Ascending aorta (tissue), 2 donors: ENCODE measurements at regions not wholly inside any gene's neighbourhood (a gene's known extent, or its start where the extent isn't known, plus 50 kb on each side); places are given as distances from the start of the nearest gene placed in this dataset.
"Not testable (repeated sequence)": the region's sequence is repeated elsewhere in the genome, so short reads cannot be mapped to it uniquely, and the experiment has no call there.

Experiments used
- DNase-seq, 2 donors: peaks; one replicate each; pipeline ENCODE4 v3.0.0-alpha.2; 2019; ENCODE audit warnings: low spot score in 2 of 2
- H3K27ac ChIP-seq, 2 donors: fragments of 200-600 bp; sonication (generic); one replicate each; pipeline ENCODE4 v1.5.1; 2016 to 2017; ENCODE audit warnings: mild to moderate bottlenecking in 1 of 2
- H3K27me3 ChIP-seq: fragments of 200-600 bp; sonication (generic); one replicate; pipeline ENCODE4 v1.5.1; 2017
- H3K36me3 ChIP-seq, 2 donors: fragments of 200-600 bp; sonication (generic); one replicate each; pipeline ENCODE4 v1.5.1; 2016
- H3K4me1 ChIP-seq, 2 donors: fragments of 200-600 bp; sonication (generic); one replicate each; pipeline ENCODE4 v1.5.1; 2016 to 2017; ENCODE audit warnings: mild to moderate bottlenecking in 1 of 2
- H3K4me3 ChIP-seq, 2 donors: fragments of 200-600 bp; sonication (generic); one replicate each; pipeline ENCODE4 v1.5.1; 2016 to 2017; ENCODE audit warnings: mild to moderate bottlenecking in 1 of 2
- H3K9me3 ChIP-seq, 2 donors: fragments of 200-600 bp; sonication (generic); one replicate each; pipeline ENCODE4 v1.5.1; 2016
- CTCF ChIP-seq, 3 experiments: fragments of 200-600 bp in 2 of 3; fragments of 450-650 bp in 1 of 3; sonication (generic) in 2 of 3; IDR thresholded peaks; one replicate each; pipeline ENCODE4 v1.5.1; 2016 to 2019; ENCODE audit warnings: antibody characterized with exemption in 3 of 3, mild to moderate bottlenecking in 1 of 3, moderate library complexity in 1 of 3
- intact Hi-C: fragments of 100-400 bp; cut with DNase I; formaldehyde crosslinking; loops from one replicate; pipeline ENCODE4 v1.15.1; 2023

- H3K27ac ChIP-seq, intact Hi-C loops, H3K36me3 ChIP-seq, H3K4me1 ChIP-seq, H3K4me3 ChIP-seq, H3K27me3 ChIP-seq, DNase-seq: not testable (repeated sequence)
- peaks cover 4 to 13% of the 10 kb centered on the region in 2 donors for H3K9me3 ChIP-seq
These were observed 97.5 kb downstream of the ZNF664 start for GRCh38 chr12:124070394-124071074.

- no peak for TF ChIP-seq CTCF (IDR thresholded peaks at IDR 0.05)
- Histone ChIP-seq H3K36me3 (no peaks in the 10 kb centered on the region), H3K27ac (no peak overlapping the region), H3K4me1 (no peaks in the 10 kb centered on the region), H3K9me3 (peaks cover 4 to 13% of the 10 kb centered on the region in 2 donors), H3K4me3 (no peak overlapping the region), H3K27me3 (no peaks in the 10 kb centered on the region)
- intact Hi-C loops, result no loop called here
- no peak for DNase-seq
These were observed 98.0 kb downstream of the ZNF664 start for GRCh38 chr12:124071075-124071443.

GRCh38 chr12:124073356-124074035 lies 100.5 kb downstream of the ZNF664 start:
- no peaks in the 10 kb centered on the region for H3K27me3 ChIP-seq
- no peak for TF ChIP-seq CTCF (IDR thresholded peaks at IDR 0.05)
- H3K4me3 ChIP-seq, result no peak overlapping the region
- no peaks in the 10 kb centered on the region for H3K9me3 ChIP-seq
- no peaks in the 10 kb centered on the region for H3K36me3 ChIP-seq
- no peak overlapping the region for H3K27ac ChIP-seq
- intact Hi-C loops, result no loop called here
- DNase-seq, result no peak
- H3K4me1 ChIP-seq, result no peaks in the 10 kb centered on the region

- H3K4me3 ChIP-seq, result no peak overlapping the region
- TF ChIP-seq CTCF (IDR thresholded peaks at IDR 0.05), result no peak
- no peaks in the 10 kb centered on the region for H3K9me3 ChIP-seq
- no peaks in the 10 kb centered on the region for H3K27me3 ChIP-seq
- H3K36me3 ChIP-seq, result no peaks in the 10 kb centered on the region
- H3K27ac ChIP-seq, result no peak overlapping the region
- H3K4me1 ChIP-seq, result no peaks in the 10 kb centered on the region
- no peak for DNase-seq
- intact Hi-C loops, result no loop called here
These were observed 102.8 kb downstream of the ZNF664 start for GRCh38 chr12:124075841-124076240.

- Histone ChIP-seq H3K4me1 (no peaks in the 10 kb centered on the region), H3K36me3 (no peaks in the 10 kb centered on the region), H3K27me3 (no peaks in the 10 kb centered on the region), H3K27ac (no peak overlapping the region), H3K4me3 (no peak overlapping the region), H3K9me3 (no peaks in the 10 kb centered on the region)
- TF ChIP-seq CTCF (IDR thresholded peaks at IDR 0.05), result no peak
- intact Hi-C loops, result no loop called here
- no peak for DNase-seq
These were observed 104.7 kb downstream of the ZNF664 start for GRCh38 chr12:124077701-124078100.

- intact Hi-C loops, result no loop called here
- Histone ChIP-seq H3K4me3 (no peak overlapping the region), H3K4me1 (no peaks in the 10 kb centered on the region), H3K27ac (no peak overlapping the region), H3K9me3 (no peaks in the 10 kb centered on the region), H3K36me3 (no peaks in the 10 kb centered on the region), H3K27me3 (no peaks in the 10 kb centered on the region)
- no peak for DNase-seq
- TF ChIP-seq CTCF (IDR thresholded peaks at IDR 0.05), result no peak
These were observed 105.8 kb downstream of the ZNF664 start for GRCh38 chr12:124078800-124079199.
